WTC11 (cell line): ENCODE measurements at regions not wholly inside any gene's neighbourhood (a gene's known extent, or its start where the extent isn't known, plus 50 kb on each side); places are given as distances from the start of the nearest gene placed in this dataset.

Experiments
- ATAC-seq: fragments of 200-7000 bp; cut with Tn5 transposase; 2 replicates; pipeline ENCODE4 v1.10.0; 2021; ENCODE audit warnings: mild to moderate bottlenecking, moderate library complexity
- CTCF ChIA-PET: fragments of 300-600 bp; sonication (Branson Sonifier 250); formaldehyde crosslinking; loops from one replicate; lab custom pipeline; 2021; ENCODE audit warnings: antibody characterized with exemption; lab: Charles Lee
- POLR2A ChIA-PET: fragments of 350-600 bp; sonication (Branson Sonifier 250); formaldehyde crosslinking; loops from one replicate; lab custom pipeline; 2021; ENCODE audit warnings: antibody characterized with exemption; lab: Charles Lee
- DNase-seq: peaks from one replicate; pipeline ENCODE4 v3.0.0; 2021; ENCODE audit warnings: low spot score
- H3K27ac Mint-ChIP-seq: 2 replicates; pipeline ENCODE4 v1.8.0; 2021; ENCODE audit warnings: mixed read lengths
- H3K27me3 Mint-ChIP-seq: 2 replicates; pipeline ENCODE4 v1.8.0; 2021; ENCODE audit warnings: low read depth, mild to moderate bottlenecking, moderate library complexity, mixed read lengths
- H3K36me3 Mint-ChIP-seq: 2 replicates; pipeline ENCODE4 v1.8.0; 2021; ENCODE audit warnings: mixed read lengths
- H3K4me1 Mint-ChIP-seq: 2 replicates; pipeline ENCODE4 v1.8.0; 2022; ENCODE audit warnings: mixed read lengths
- H3K4me3 Mint-ChIP-seq: 2 replicates; pipeline ENCODE4 v1.8.0; 2021; ENCODE audit warnings: mild to moderate bottlenecking, moderate library complexity, mixed read lengths
- H3K9me3 Mint-ChIP-seq: 2 replicates; pipeline ENCODE4 v1.8.0; 2021; ENCODE audit warnings: mixed read lengths
- MXD4 ChIP-seq: fragments of 250-450 bp; sonication (Bioruptor Pico); IDR thresholded peaks from 2 replicates; pipeline ENCODE4 v1.8.0; 2021; ENCODE audit warnings: mild to moderate bottlenecking, moderate library complexity, borderline replicate concordance
- NR3C1 ChIP-seq: sonication (generic); formaldehyde crosslinking; conservative IDR thresholded peaks from 2 replicates; pipeline ENCODE4 v1.8.1; 2023; ENCODE audit warnings: low read depth, mild to moderate bottlenecking, missing genetic modification reagents
- SOX15 ChIP-seq: fragments of 250-450 bp; sonication (Bioruptor Pico); IDR thresholded peaks from 2 replicates; pipeline ENCODE4 v1.9.0; 2021; ENCODE audit warnings: mild to moderate bottlenecking
- TCF7 ChIP-seq: sonication (generic); formaldehyde crosslinking; IDR thresholded peaks from 2 replicates; pipeline ENCODE4 v1.8.0; 2022; ENCODE audit warnings: mild to moderate bottlenecking, low read depth, missing genetic modification reagents, moderate library complexity
- ZBTB21 ChIP-seq: sonication (generic); formaldehyde crosslinking; IDR thresholded peaks from 2 replicates; pipeline ENCODE4 v1.8.1; 2023; ENCODE audit warnings: mild to moderate bottlenecking, missing genetic modification reagents, borderline replicate concordance
- ZNF138 ChIP-seq: sonication (generic); formaldehyde crosslinking; conservative IDR thresholded peaks from 2 replicates; pipeline ENCODE4 v1.8.1; 2022; ENCODE audit warnings: mild to moderate bottlenecking, moderate library complexity, missing genetic modification reagents
- TF ChIP-seq, protein P1 (sequence below): sonication (generic); formaldehyde crosslinking; IDR thresholded peaks from 2 replicates; pipeline ENCODE4 v1.8.1; 2022; ENCODE audit warnings: low read depth, mild to moderate bottlenecking, moderate library complexity, missing genetic modification reagents, borderline replicate concordance
- TF ChIP-seq, protein P2 (sequence below): sonication (generic); formaldehyde crosslinking; conservative IDR thresholded peaks from 2 replicates; pipeline ENCODE4 v1.8.1; 2022; ENCODE audit warnings: mild to moderate bottlenecking, missing genetic modification reagents
- TF ChIP-seq, protein P3 (sequence below): sonication (generic); formaldehyde crosslinking; IDR thresholded peaks from 2 replicates; pipeline ENCODE4 v1.8.0; 2022; ENCODE audit warnings: mild to moderate bottlenecking, missing genetic modification reagents
- TF ChIP-seq, protein P4 (sequence below): sonication (generic); formaldehyde crosslinking; IDR thresholded peaks from 2 replicates; pipeline ENCODE4 v1.8.0; 2022; ENCODE audit warnings: missing genetic modification reagents
- TF ChIP-seq, protein P5 (sequence below): sonication (generic); formaldehyde crosslinking; IDR thresholded peaks from 2 replicates; pipeline ENCODE4 v1.8.0; 2023; ENCODE audit warnings: mild to moderate bottlenecking, missing genetic modification reagents
- TF ChIP-seq, protein P6 (sequence below): fragments of 250-450 bp; sonication (Bioruptor Pico); conservative IDR thresholded peaks from 2 replicates; pipeline ENCODE4 v1.9.0; 2021; ENCODE audit warnings: mild to moderate bottlenecking

DNA sequence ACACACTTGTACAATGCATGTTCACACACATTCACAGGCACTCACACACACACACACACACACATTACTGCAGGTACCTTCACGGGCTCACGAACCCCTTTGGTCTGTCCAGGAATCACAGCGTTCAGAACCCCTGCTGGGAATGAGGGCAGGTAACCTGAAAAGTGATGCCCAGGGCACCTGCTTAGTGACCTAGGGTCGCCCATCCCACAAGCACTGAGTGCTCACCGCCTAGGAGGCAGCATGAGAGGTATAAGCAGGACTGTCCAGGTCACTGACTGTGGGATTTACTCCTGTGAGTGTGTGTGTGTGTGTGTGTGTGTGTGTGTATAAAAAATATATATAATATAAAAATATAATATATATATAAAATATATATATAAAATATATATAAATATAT is 150.9 kb downstream of the GALR1 start:
- no peaks in the 10 kb centered on the region for H3K27me3 Mint-ChIP-seq
- no peaks in the 10 kb centered on the region for H3K9me3 Mint-ChIP-seq
- no peak overlapping the region for H3K27ac Mint-ChIP-seq
- DNase-seq (no peak), ATAC-seq (no peak)
- POLR2A ChIA-PET: no interaction called here
- H3K4me3 Mint-ChIP-seq: no peak overlapping the region
- H3K36me3 Mint-ChIP-seq: no peaks in the 10 kb centered on the region
- CTCF ChIA-PET: no interaction called here
- no peaks in the 10 kb centered on the region for H3K4me1 Mint-ChIP-seq
- TF ChIP-seq, protein P1, sequence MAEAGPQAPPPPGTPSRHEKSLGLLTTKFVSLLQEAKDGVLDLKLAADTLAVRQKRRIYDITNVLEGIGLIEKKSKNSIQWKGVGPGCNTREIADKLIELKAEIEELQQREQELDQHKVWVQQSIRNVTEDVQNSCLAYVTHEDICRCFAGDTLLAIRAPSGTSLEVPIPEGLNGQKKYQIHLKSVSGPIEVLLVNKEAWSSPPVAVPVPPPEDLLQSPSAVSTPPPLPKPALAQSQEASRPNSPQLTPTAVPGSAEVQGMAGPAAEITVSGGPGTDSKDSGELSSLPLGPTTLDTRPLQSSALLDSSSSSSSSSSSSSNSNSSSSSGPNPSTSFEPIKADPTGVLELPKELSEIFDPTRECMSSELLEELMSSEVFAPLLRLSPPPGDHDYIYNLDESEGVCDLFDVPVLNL: no peak

DNA sequence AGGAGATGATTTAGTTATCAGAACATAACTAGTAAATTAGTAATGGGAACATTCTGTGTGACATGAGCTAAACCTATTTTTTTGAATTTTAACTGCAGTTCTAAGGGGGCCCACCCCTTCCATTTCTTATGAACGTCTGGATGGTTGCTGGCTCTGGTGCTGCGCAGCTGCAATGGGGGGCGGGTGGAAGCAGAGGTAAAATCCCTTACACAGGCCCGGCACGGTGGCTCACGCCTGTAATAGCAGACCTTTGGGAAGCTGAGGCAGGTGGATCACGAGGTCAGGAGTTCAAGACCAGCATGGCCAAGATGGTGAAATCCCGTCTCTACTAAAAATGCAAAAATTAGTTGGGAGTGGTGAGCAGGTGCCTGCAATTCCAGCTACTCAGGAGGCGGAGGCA is 151.5 kb downstream of the GALR1 start:
- CTCF ChIA-PET: interaction anchor here (1.0 kb wide), 1 partner anchor 499 kb away, joined by 3 read pairs; no protein-coding TSS in a partner anchor
- H3K27me3 Mint-ChIP-seq: no peaks in the 10 kb centered on the region

More for the DNA sequence above, 151.5 kb downstream of the GALR1 start:
- Mint-ChIP-seq H3K4me3 (no peak overlapping the region), H3K9me3 (no peaks in the 10 kb centered on the region), H3K4me1 (no peaks in the 10 kb centered on the region), H3K36me3 (no peaks in the 10 kb centered on the region), H3K27ac (no peak overlapping the region)
- POLR2A ChIA-PET: no interaction called here
- no peak for DNase-seq
- ATAC-seq: no peak
- TF ChIP-seq, protein P2, sequence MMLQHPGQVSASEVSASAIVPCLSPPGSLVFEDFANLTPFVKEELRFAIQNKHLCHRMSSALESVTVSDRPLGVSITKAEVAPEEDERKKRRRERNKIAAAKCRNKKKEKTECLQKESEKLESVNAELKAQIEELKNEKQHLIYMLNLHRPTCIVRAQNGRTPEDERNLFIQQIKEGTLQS (CRISPR knock-in tag): no peak
- TF ChIP-seq MXD4 (CRISPR knock-in tag) (no peak), SOX15 (no peak), TCF7 (no peak), ZBTB21 (CRISPR knock-in tag) (no peak), NR3C1 (CRISPR knock-in tag) (no peak), ZNF138 (CRISPR knock-in tag) (no peak)
- TF ChIP-seq, protein P3, sequence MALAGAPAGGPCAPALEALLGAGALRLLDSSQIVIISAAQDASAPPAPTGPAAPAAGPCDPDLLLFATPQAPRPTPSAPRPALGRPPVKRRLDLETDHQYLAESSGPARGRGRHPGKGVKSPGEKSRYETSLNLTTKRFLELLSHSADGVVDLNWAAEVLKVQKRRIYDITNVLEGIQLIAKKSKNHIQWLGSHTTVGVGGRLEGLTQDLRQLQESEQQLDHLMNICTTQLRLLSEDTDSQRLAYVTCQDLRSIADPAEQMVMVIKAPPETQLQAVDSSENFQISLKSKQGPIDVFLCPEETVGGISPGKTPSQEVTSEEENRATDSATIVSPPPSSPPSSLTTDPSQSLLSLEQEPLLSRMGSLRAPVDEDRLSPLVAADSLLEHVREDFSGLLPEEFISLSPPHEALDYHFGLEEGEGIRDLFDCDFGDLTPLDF (CRISPR knock-in tag): no peak
- TF ChIP-seq, protein P4, sequence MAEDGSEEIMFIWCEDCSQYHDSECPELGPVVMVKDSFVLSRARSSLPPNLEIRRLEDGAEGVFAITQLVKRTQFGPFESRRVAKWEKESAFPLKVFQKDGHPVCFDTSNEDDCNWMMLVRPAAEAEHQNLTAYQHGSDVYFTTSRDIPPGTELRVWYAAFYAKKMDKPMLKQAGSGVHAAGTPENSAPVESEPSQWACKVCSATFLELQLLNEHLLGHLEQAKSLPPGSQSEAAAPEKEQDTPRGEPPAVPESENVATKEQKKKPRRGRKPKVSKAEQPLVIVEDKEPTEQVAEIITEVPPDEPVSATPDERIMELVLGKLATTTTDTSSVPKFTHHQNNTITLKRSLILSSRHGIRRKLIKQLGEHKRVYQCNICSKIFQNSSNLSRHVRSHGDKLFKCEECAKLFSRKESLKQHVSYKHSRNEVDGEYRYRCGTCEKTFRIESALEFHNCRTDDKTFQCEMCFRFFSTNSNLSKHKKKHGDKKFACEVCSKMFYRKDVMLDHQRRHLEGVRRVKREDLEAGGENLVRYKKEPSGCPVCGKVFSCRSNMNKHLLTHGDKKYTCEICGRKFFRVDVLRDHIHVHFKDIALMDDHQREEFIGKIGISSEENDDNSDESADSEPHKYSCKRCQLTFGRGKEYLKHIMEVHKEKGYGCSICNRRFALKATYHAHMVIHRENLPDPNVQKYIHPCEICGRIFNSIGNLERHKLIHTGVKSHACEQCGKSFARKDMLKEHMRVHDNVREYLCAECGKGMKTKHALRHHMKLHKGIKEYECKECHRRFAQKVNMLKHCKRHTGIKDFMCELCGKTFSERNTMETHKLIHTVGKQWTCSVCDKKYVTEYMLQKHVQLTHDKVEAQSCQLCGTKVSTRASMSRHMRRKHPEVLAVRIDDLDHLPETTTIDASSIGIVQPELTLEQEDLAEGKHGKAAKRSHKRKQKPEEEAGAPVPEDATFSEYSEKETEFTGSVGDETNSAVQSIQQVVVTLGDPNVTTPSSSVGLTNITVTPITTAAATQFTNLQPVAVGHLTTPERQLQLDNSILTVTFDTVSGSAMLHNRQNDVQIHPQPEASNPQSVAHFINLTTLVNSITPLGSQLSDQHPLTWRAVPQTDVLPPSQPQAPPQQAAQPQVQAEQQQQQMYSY (CRISPR knock-in tag): no peak
- TF ChIP-seq, protein P5, sequence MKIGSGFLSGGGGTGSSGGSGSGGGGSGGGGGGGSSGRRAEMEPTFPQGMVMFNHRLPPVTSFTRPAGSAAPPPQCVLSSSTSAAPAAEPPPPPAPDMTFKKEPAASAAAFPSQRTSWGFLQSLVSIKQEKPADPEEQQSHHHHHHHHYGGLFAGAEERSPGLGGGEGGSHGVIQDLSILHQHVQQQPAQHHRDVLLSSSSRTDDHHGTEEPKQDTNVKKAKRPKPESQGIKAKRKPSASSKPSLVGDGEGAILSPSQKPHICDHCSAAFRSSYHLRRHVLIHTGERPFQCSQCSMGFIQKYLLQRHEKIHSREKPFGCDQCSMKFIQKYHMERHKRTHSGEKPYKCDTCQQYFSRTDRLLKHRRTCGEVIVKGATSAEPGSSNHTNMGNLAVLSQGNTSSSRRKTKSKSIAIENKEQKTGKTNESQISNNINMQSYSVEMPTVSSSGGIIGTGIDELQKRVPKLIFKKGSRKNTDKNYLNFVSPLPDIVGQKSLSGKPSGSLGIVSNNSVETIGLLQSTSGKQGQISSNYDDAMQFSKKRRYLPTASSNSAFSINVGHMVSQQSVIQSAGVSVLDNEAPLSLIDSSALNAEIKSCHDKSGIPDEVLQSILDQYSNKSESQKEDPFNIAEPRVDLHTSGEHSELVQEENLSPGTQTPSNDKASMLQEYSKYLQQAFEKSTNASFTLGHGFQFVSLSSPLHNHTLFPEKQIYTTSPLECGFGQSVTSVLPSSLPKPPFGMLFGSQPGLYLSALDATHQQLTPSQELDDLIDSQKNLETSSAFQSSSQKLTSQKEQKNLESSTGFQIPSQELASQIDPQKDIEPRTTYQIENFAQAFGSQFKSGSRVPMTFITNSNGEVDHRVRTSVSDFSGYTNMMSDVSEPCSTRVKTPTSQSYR (CRISPR knock-in tag): no peak
- TF ChIP-seq, protein P6, sequence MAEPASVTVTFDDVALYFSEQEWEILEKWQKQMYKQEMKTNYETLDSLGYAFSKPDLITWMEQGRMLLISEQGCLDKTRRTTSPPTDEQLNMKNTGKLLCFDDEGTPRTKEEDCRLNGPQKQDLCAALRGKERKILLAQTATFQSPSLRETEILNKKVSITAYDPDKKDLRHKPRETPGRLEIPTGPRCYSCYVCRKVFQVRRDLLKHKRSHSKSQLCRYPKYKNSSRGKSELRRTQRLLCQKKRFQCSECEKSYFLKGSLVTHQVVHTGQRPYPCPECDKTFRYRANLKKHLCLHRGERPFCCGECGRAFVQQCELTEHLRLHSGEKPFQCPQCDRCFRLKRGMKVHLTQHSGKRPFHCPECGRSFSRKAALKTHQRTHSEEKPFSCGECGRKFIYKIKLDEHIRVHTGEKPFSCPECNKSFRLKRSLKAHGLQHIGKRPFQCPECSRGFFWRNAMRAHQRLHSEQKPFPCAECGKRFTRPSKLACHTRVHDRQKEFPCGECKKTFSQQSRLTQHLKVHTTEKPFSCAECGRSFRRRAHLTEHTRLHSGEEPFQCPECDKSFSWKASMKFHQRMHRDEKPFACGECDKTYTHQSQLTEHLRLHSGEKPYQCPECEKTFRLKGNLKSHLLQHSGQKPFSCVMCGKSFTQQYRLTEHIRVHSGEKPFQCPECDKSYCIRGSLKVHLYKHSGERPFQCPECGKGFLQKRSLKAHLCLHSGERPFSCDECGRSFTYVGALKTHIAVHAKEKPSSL: no peak
